Gastrocnemius medialis (tissue), 4 donors: ENCODE measurements at regions not wholly inside any gene's neighbourhood (a gene's known extent, or its start where the extent isn't known, plus 50 kb on each side); places are given as distances from the start of the nearest gene placed in this dataset.

Experiments used
- ATAC-seq, 2 donors: fragments of 150-250 bp; one replicate each; pipeline ENCODE4 v1.9.1; 2016
- DNase-seq, 2 donors: peaks; one replicate each; pipeline ENCODE4 v3.0.0-alpha.2; 2019
- H3K27ac ChIP-seq, 4 donors: fragments of 200-600 bp; sonication (generic); 1 replicate in 1 of 4; 2 replicates in 3 of 4; pipeline ENCODE4 v1.5.1; 2016 to 2018; ENCODE audit warnings: mild to moderate bottlenecking in 2 of 4, moderate library complexity in 1 of 4
- H3K27me3 ChIP-seq, 3 donors: fragments of 200-600 bp; sonication (generic) in 2 of 3; 1 replicate in 1 of 3; 2 replicates in 2 of 3; pipeline versions ENCODE4 v1.5.1 to v1.6.0; 2016 to 2019; ENCODE audit warnings: mild to moderate bottlenecking in 1 of 3, moderate library complexity in 1 of 3
- H3K36me3 ChIP-seq, 2 donors: fragments of 200-600 bp; sonication (generic) in 1 of 2; one replicate each; pipeline ENCODE4 v1.5.1; 2017 to 2018
- H3K4me1 ChIP-seq, 2 donors: fragments of 200-600 bp; sonication (generic) in 1 of 2; one replicate each; pipeline ENCODE4 v1.5.1; 2016 to 2017; ENCODE audit warnings: mild to moderate bottlenecking in 2 of 2
- H3K4me3 ChIP-seq, 4 donors: fragments of 200-600 bp; sonication (generic) in 3 of 4; 1 replicate in 1 of 4; 2 replicates in 3 of 4; pipeline ENCODE4 v1.5.1; 2016 to 2019; ENCODE audit warnings: mild to moderate bottlenecking in 2 of 4
- H3K9me3 ChIP-seq, 3 donors: fragments of 200-600 bp; sonication (generic) in 2 of 3; 1 replicate in 1 of 3; 2 replicates in 2 of 3; pipeline ENCODE4 v1.5.1; 2016 to 2019
- POLR2A ChIP-seq, 2 donors: fragments of 450-650 bp; IDR thresholded peaks; one replicate each; pipeline ENCODE4 v1.6.1; 2017; ENCODE audit warnings: antibody characterized with exemption in 2 of 2, mild to moderate bottlenecking in 2 of 2, moderate library complexity in 2 of 2
- in situ Hi-C, 4 donors: fragments of 200-750 bp; cut with MboI; loops; one replicate each; pipeline versions ENCODE4 v1.15.0 to v1.8.0; 2017; ENCODE audit warnings: low sequenced_read_pairs in 4 of 4
- intact Hi-C: fragments of 100-400 bp; cut with DNase I; formaldehyde crosslinking; loops from one replicate; pipeline ENCODE4 v1.15.1; 2023; ENCODE audit warnings: low total_unique reads
- TF ChIP-seq, protein P1 (sequence below), 5 experiments: fragments of 450-650 bp in 3 of 5; fragments of 200-600 bp in 2 of 5; sonication (generic) in 2 of 5; IDR thresholded peaks in 4 of 5; conservative IDR thresholded peaks in 1 of 5; 1 replicate in 4 of 5; 2 replicates in 1 of 5; pipeline ENCODE4 v1.5.1; 2016 to 2019; ENCODE audit warnings: antibody characterized with exemption in 5 of 5, mild to moderate bottlenecking in 3 of 5, moderate library complexity in 3 of 5

DNA sequence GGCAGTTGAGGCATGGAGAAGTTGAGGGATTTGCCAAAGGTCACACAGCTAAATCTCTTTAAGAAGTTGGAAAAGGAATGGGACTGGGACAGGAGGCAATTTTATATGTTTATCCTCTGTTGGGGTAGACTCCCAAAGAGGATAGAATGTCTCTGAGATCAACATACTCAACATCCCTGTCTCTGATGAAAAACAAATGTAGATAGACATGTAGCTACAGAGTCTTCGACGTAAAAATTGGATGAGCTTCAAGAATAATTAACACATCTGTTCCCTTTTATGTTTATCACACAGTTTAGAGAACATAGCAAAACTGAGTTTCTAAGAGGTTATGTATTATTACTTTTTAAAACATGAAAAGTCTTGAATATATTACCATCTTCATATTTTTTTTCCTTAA, 204.6 kb upstream of the CD180 start:
- in situ Hi-C loops: no loop called here
- no peak overlapping the region for H3K4me3 ChIP-seq

DNA sequence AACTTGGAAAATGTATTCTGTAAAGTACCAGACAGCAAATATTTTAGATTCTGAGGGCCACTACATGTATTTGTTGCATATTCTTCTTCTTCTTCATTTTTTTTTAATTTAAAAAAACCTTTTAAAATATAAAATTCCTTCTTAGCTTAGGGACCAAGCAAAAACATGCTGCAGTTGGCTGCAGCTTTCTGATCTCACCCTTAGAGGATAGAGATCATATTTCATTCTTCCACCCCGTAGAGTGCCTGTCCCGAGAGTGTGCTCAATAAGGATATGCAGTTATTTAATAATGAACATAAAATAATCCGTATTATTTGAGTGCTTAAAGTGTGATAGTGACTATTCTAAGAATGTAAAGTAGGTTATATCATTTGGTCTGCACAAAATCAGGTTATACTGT, 204.2 kb upstream of the CD180 start:
- Histone ChIP-seq H3K36me3 (no peaks in the 10 kb centered on the region), H3K9me3 (no peaks in the 10 kb centered on the region), H3K4me3 (no peak overlapping the region), H3K27ac (no peak overlapping the region), H3K4me1 (peaks cover 0 to 4% of the 10 kb centered on the region in 2 donors), H3K27me3 (no peaks in the 10 kb centered on the region)
- in situ Hi-C loops: no loop called here
- no peak for DNase-seq
- intact Hi-C loops: no loop called here
- no peak for ATAC-seq
- TF ChIP-seq, protein P1, sequence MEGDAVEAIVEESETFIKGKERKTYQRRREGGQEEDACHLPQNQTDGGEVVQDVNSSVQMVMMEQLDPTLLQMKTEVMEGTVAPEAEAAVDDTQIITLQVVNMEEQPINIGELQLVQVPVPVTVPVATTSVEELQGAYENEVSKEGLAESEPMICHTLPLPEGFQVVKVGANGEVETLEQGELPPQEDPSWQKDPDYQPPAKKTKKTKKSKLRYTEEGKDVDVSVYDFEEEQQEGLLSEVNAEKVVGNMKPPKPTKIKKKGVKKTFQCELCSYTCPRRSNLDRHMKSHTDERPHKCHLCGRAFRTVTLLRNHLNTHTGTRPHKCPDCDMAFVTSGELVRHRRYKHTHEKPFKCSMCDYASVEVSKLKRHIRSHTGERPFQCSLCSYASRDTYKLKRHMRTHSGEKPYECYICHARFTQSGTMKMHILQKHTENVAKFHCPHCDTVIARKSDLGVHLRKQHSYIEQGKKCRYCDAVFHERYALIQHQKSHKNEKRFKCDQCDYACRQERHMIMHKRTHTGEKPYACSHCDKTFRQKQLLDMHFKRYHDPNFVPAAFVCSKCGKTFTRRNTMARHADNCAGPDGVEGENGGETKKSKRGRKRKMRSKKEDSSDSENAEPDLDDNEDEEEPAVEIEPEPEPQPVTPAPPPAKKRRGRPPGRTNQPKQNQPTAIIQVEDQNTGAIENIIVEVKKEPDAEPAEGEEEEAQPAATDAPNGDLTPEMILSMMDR (IDR thresholded peaks at IDR 0.05 in 4 of 5, conservative IDR thresholded peaks at IDR 0.05 in 1 of 5): no peak

More for the DNA sequence above, 204.6 kb upstream of the CD180 start:
- no peak for DNase-seq
- ATAC-seq: no peak
- intact Hi-C loops: no loop called here
- H3K27me3 ChIP-seq: no peaks in the 10 kb centered on the region
- peaks cover 0 to 4% of the 10 kb centered on the region in 2 donors for H3K4me1 ChIP-seq
- TF ChIP-seq POLR2A (IDR thresholded peaks at IDR 0.05): no peak
- TF ChIP-seq, protein P1 (IDR thresholded peaks at IDR 0.05 in 4 of 5, conservative IDR thresholded peaks at IDR 0.05 in 1 of 5): no peak
- H3K36me3 ChIP-seq: no peaks in the 10 kb centered on the region
- no peaks in the 10 kb centered on the region for H3K9me3 ChIP-seq
- H3K27ac ChIP-seq: no peak overlapping the region

DNA sequence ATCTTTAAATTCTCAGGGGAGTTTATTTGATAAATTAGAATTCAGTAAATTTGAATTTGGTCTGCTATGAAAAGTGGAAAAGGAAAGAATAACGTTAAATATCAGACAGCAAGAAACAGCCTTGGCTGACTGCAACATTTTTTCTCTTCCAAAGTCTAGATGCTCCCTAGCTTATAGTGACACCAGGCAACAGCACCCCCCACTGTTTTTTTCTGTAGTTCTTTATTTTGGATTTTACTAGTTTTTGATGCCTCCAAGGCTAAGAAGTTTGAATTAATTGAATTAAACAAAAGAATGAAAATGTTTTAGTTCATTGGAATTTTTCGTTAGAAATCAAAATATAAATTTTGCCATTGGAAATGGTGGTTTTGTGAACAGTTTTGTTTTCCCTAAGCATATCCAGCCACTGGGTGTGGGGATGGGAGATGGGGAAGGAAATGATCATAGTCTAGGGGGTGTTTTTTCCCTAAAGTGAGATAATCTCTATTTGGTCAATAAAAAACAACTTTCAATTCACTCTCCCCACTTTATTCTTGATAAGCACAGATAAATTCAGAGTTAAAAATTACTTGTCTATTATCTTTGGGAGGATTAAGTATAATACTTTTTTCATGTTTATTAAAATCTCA, 199.3 kb upstream of the CD180 start:
- Histone ChIP-seq H3K27ac (no peak overlapping the region), H3K36me3 (no peaks in the 10 kb centered on the region), H3K4me3 (no peak overlapping the region), H3K27me3 (no peaks in the 10 kb centered on the region), H3K9me3 (no peaks in the 10 kb centered on the region), H3K4me1 (peaks cover 0 to 4% of the 10 kb centered on the region in 2 donors)
- in situ Hi-C loops: no loop called here
- intact Hi-C loops: no loop called here
- DNase-seq (no peak), ATAC-seq (no peak)
- TF ChIP-seq POLR2A (IDR thresholded peaks at IDR 0.05): no peak
- TF ChIP-seq, protein P1 (IDR thresholded peaks at IDR 0.05 in 4 of 5, conservative IDR thresholded peaks at IDR 0.05 in 1 of 5): no peak

- DNase-seq: no peak
- intact Hi-C loops: loop anchor here (5.0 kb wide), 1 partner anchor 146 kb away; no protein-coding TSS in a partner anchor
These were observed 196.6 kb upstream of the CD180 start for GRCh38 chr5:67393211-67393610.

More at GRCh38 chr5:67393211-67393610, 196.6 kb upstream of the CD180 start:
- Histone ChIP-seq H3K27ac (no peak overlapping the region), H3K27me3 (no peaks in the 10 kb centered on the region), H3K9me3 (no peaks in the 10 kb centered on the region), H3K4me3 (no peak overlapping the region), H3K4me1 (no peaks in the 10 kb centered on the region), H3K36me3 (no peaks in the 10 kb centered on the region)
- ATAC-seq: no peak
- TF ChIP-seq, protein P1 (IDR thresholded peaks at IDR 0.05 in 4 of 5, conservative IDR thresholded peaks at IDR 0.05 in 1 of 5): no peak
- TF ChIP-seq POLR2A (IDR thresholded peaks at IDR 0.05): no peak
- in situ Hi-C loops: no loop called here
